Ammon's horn (tissue), 1 donor: ENCODE measurements at regions not wholly inside any gene's neighbourhood (a gene's known extent, or its start where the extent isn't known, plus 50 kb on each side); places are given as distances from the start of the nearest gene placed in this dataset.
"Not testable (repeated sequence)": the region's sequence is repeated elsewhere in the genome, so short reads cannot be mapped to it uniquely, and the experiment has no call there.

ENCODE experiments used
- DNase-seq: peaks from one replicate; pipeline ENCODE4 v3.0.0-alpha.2; 2016; ENCODE audit warnings: low spot score

GRCh38 chr1:217039139-217039538, 315.9 kb upstream of the ESRRG start:
- not testable (repeated sequence) for DNase-seq

- no peak for DNase-seq
Observed at GRCh38 chr1:217036757-217037156, 313.5 kb upstream of the ESRRG start.

DNA sequence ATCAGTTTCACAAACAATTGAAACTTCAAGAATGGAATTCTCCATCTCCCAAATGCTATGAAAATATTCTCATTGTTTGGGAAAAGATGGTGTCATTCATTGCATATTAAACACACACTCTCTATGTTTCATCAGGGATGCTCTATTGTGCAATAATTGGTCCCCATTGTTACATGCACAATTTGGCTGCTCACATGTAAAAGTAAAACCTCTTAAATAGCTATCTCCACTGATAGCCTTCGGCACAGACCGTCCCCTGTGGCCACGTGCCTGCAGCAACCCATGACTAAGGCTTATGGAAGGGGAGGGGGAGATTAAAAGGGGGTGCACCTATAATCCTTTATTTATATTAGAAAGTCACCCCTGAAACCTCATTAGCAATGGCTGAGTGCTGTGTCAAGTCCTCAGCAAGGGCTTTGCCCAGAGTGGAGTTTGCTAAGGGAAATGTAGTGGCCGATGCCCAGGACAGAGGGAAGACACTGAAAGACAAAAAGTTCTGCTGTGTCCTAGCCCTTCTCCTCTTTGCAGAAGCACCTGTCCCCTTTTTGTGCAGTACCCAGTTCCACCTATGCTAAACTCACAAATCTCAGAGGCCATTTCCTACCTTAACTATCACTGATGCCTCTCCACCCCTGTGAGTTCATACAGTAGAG, 309.6 kb upstream of the ESRRG start:
- no peak for DNase-seq

- no peak for DNase-seq
Observed at GRCh38 chr1:217029281-217030157, 306.3 kb upstream of the ESRRG start.

GRCh38 chr1:217027403-217028080, 304.3 kb upstream of the ESRRG start:
- DNase-seq = no peak

DNA sequence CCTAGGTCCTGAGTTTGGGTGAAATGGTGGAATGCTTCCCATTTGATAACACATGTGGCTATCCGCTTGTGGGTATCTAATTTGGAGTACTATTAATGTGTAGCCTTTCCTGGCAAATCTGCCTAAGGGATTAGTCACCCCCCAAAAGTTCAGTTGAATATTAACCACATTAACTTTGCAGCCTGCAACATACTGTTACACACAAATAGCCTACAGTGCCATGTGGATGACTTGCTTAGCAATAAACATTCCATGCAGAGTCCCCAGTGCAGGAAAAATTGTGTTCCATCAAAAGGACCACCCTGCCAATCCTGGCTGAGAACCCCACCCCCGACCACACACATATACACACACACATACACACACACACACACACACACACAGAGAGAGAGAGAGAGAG, 303.3 kb upstream of the ESRRG start:
- DNase-seq = no peak

DNA sequence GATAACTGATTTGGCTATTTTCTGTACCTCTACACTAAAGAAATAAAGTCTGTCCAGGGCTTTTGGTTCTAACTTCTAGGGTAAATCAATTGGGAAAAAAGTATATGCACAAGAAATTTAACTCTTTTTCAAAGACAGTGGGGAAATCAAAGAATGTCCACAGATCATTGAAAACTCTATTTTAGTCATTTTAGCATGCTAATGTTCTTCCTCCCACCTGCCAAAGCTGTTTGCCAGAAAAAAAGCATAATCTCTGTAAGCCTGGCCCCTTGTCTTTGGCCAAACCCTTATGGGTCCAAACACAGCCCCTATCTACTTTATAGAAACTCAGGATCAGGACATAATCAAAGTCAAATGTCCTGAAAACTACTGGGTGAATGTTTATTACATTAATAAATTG, 302.2 kb upstream of the ESRRG start:
- DNase-seq = no peak

- DNase-seq = no peak
Observed at GRCh38 chr1:217024911-217025310, 301.7 kb upstream of the ESRRG start.

DNA sequence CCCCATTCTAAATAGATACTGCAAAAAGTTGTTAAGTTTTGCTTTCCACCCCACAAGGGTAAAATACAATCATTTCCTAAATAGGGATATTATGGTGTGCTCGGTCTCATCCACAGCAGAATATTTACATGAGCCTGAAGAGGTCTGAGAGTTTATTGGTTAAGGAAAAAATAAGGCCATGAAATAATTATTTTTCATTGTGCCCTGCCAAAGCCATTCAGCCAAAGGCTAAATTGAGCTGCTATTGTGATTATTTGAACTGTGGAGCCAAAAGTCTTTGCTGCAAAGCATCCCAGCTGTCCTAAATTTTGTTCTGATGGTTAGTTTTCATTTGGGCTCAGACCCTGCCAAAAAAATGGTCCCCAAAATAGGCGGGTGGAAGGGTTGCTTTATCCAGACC, 298.7 kb upstream of the ESRRG start:
- no peak for DNase-seq

DNA sequence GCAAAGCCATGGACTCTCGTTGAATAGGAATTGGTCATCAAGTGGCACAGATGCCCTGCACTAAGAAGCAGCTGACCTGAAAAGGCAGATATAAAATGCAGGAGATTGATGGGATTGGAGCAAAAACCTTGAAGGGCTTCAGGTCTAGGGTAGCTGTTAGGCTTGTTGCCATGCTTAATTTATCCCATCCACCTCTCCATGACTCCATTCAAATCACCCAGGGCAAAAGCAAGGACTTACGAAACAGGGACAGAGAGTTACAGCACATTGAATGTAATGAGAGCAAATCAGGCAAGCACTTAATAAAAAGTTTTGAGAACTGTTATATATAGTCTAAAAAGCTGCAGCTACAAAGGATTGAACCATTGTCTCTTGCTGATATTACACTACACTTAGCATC, 298.2 kb upstream of the ESRRG start:
- DNase-seq = no peak

GRCh38 chr1:217019475-217019874, 296.2 kb upstream of the ESRRG start:
- no peak for DNase-seq

GRCh38 chr1:217018648-217019047, 295.4 kb upstream of the ESRRG start:
- no peak for DNase-seq

DNA sequence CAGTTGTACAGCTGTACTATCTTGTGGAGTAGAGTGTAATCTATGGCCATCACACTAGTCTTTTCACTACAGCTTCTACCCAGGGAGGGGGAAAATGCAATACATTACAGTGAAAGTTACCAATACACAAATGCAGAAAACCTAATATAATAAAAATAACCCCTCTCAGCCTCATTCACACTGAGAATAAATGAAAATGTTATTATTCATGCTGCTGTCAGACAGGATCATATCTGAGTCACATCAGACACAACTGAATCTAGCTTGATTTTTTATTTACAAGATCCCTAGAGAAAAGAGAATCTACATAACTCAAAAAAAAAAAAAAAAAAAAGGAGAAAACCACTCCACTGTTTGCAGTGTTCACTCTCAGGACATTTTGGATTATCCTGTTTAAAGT, 293.9 kb upstream of the ESRRG start:
- DNase-seq = no peak

- DNase-seq = no peak
Observed at GRCh38 chr1:217014066-217014465, 290.8 kb upstream of the ESRRG start.

DNA sequence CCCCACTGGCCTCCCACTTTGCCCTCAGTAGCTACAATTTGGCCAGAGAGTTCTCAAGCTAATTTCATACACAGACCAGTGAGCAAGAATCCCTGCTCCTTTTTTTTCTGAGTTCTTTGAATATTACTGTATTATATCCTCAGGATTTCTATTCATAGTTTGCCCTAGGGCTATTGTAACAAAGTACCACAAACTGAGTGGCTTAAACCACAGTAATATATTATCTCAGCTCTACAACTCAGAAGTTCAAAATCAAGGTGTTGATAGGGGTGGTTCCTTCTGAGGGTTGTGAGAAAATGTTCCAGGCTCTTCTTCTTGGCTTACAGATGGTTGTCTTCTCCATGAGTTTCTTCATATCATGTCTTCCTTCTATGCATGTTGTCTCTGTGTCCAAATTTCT, 289.4 kb upstream of the ESRRG start:
- DNase-seq = no peak

- DNase-seq = no peak
Observed at GRCh38 chr1:217011097-217011496, 287.9 kb upstream of the ESRRG start.

DNA sequence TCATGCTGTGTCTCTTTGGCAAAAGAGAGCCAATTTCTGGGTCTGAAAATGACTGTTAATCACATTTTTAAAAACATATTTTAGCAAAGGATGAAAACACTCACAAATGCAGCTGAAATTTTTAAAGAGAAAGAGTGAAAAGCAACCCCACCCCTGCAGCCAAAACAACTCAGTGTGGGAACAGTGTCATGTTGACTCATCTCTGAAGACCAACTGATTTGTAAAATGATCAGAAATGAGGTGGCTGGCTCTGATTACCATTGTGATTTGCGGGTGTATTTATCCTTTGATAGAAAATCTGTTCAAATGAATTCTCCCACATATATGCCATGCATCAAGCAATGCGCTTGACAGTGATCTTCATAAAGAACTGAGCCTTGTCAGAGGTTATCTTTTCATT, 287.0 kb upstream of the ESRRG start:
- DNase-seq = peak; percentile 20

- DNase-seq = peak; percentile 80
Observed at GRCh38 chr1:217009376-217009775, 286.1 kb upstream of the ESRRG start.

- no peak for DNase-seq
Observed at GRCh38 chr1:217004776-217005436, 281.7 kb upstream of the ESRRG start.

DNA sequence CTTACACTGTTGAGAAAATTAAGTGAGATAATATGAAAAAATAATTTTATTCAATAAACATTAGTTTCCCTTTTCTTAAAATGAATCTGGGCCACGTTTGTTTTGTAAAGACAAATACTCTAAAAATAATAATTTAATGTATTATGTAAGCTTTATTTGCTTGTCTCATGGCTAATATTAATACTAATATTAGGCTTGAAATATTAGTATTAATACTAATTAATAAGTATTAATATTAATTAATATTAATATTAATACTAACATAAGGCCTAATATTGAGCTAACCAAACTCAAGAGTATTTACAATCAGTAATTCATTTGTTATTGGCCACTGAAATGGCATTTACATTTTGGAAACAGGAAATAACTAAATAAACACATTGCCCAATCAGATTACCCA, 280.1 kb upstream of the ESRRG start:
- DNase-seq = no peak

DNA sequence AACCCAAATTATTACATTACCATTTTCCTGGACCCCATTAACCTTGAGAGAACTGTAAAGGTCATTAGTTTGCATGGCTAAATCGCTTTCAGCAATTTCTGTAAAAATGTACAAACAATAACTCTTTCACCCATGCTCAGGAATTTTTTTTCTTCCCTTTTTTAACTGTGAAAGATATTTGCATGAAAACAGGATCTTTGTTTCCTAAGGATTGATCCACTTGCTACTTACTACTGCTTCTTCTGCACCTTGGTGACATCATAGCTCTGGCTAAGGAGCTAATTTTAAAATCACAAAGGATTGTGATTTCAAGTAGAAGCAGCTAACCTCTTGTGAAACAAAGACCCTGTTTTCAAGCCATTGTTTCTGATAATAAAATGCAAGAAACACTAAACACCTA, 274.6 kb upstream of the ESRRG start:
- no peak for DNase-seq

DNA sequence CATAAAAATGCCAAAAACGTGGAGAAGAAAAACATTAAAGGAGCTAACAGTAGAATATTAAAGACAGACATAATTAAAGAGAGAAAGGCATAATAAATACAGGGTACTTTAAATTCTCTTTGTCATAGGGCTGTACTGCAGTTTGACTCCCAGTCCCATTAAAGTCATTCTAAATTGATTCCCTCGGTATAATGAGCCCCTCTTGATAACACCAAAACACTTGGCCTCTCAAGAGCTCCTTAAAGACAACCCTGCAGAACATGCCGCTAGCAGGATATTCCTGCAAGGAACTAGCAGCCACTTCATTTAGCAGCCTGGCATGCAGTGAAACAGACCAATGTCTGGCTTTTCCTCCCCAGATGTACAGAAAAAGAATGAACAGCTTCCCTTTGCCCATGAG, 273.8 kb upstream of the ESRRG start:
- no peak for DNase-seq

DNA sequence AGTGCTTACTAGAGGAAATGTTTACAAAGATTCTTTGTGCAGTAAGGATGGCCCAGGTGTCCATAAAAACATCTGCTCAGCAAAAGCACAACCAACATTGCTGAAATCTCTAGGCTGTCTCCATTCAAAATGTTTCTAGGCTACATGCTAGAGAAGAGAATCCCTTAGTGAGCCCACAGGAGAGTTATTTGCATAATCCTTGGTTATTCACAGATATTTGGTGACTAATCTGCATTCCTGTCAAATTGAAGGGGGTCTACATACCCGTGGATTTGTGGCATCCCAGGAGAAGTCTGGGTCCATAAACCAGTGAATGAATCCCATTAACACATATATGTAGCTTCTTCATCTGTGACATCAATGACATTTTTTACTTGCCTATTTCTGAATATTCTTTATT, 261.3 kb upstream of the ESRRG start:
- DNase-seq = no peak
